ENCODE measurements at regions not wholly inside any gene's neighbourhood (a gene's known extent, or its start where the extent isn't known, plus 50 kb on each side); places are given as distances from the start of the nearest gene placed in this dataset.

- peaks cover 3% of the 10 kb centered on the region for H3K9me3 ChIP-seq (ENCODE audit: low read depth)
- no peaks in the 10 kb centered on the region for H3K4me1 ChIP-seq (ENCODE audit: insufficient read depth)
- H4K20me1 ChIP-seq (ENCODE audit: insufficient read depth, poor library complexity, severe bottlenecking): no peaks in the 10 kb centered on the region
- no peak overlapping the region for H3K4me3 ChIP-seq
- TF ChIP-seq CTCF (IDR thresholded peaks at IDR 0.05; ENCODE audit: poor library complexity) (no peak), EZH2phosphoT487 (IDR thresholded peaks at IDR 0.05; ENCODE audit: low read depth, severe bottlenecking, unreplicated experiment) (no peak), EZH2 (IDR thresholded peaks at IDR 0.05; ENCODE audit: borderline replicate concordance) (no peak)
- H3K79me2 ChIP-seq: no peaks in the 10 kb centered on the region
- no peaks in the 10 kb centered on the region for H3K36me3 ChIP-seq (replicated peaks; ENCODE audit: insufficient read depth, low read depth)
- no peak overlapping the region for H3K4me2 ChIP-seq
- H2AFZ ChIP-seq: no peak overlapping the region
- 87% methylated on average over 6 of the region's 6 CpGs for WGBS (ENCODE audit: low lambda C conversion rate, missing lambda C conversion rate)
- H3K9me2 ChIP-seq (replicated peaks; ENCODE audit: insufficient read depth): no peaks in the 10 kb centered on the region
- H3K27me3 ChIP-seq: no peaks in the 10 kb centered on the region
- no peak overlapping the region for H3K27ac ChIP-seq
- no peak for DNase-seq (ENCODE audit: low spot score)
Measured at GRCh38 chr14:97791072-97791471, 993.9 kb downstream of the VRK1 start.

GRCh38 chr14:97791906-97792305 is 994.7 kb downstream of the VRK1 start:
- Histone ChIP-seq H3K27ac (no peak overlapping the region), H3K4me1 (ENCODE audit: insufficient read depth) (no peaks in the 10 kb centered on the region), H3K9me2 (replicated peaks; ENCODE audit: insufficient read depth) (no peaks in the 10 kb centered on the region), H4K20me1 (ENCODE audit: insufficient read depth, poor library complexity, severe bottlenecking) (no peaks in the 10 kb centered on the region), H3K9me3 (ENCODE audit: low read depth) (peaks cover 2% of the 10 kb centered on the region), H2AFZ (no peak overlapping the region), H3K4me3 (no peak overlapping the region), H3K79me2 (no peaks in the 10 kb centered on the region), H3K4me2 (no peak overlapping the region), H3K27me3 (no peaks in the 10 kb centered on the region), H3K36me3 (replicated peaks; ENCODE audit: insufficient read depth, low read depth) (no peaks in the 10 kb centered on the region)
- DNase-seq (ENCODE audit: low spot score): no peak
- TF ChIP-seq CTCF (IDR thresholded peaks at IDR 0.05; ENCODE audit: poor library complexity) (no peak), EZH2 (IDR thresholded peaks at IDR 0.05; ENCODE audit: borderline replicate concordance) (no peak), EZH2phosphoT487 (IDR thresholded peaks at IDR 0.05; ENCODE audit: low read depth, severe bottlenecking, unreplicated experiment) (no peak)
- WGBS (ENCODE audit: low lambda C conversion rate, missing lambda C conversion rate): 86% methylated on average over 8 of the region's 8 CpGs

GRCh38 chr14:97796511-97796910 is 999.3 kb downstream of the VRK1 start:
- TF ChIP-seq CTCF (IDR thresholded peaks at IDR 0.05; ENCODE audit: poor library complexity) (no peak), EZH2phosphoT487 (IDR thresholded peaks at IDR 0.05; ENCODE audit: low read depth, severe bottlenecking, unreplicated experiment) (no peak), EZH2 (IDR thresholded peaks at IDR 0.05; ENCODE audit: borderline replicate concordance) (no peak)
- no peaks in the 10 kb centered on the region for H3K27me3 ChIP-seq
- no peak overlapping the region for H2AFZ ChIP-seq
- H3K27ac ChIP-seq: no peak overlapping the region
- no peaks in the 10 kb centered on the region for H3K9me2 ChIP-seq (replicated peaks; ENCODE audit: insufficient read depth)
- H3K9me3 ChIP-seq (ENCODE audit: low read depth): no peaks in the 10 kb centered on the region
- H4K20me1 ChIP-seq (ENCODE audit: insufficient read depth, poor library complexity, severe bottlenecking): no peaks in the 10 kb centered on the region
- no peak overlapping the region for H3K4me3 ChIP-seq
- no peak overlapping the region for H3K4me2 ChIP-seq
- 80% methylated on average over 5 of the region's 5 CpGs for WGBS (ENCODE audit: low lambda C conversion rate, missing lambda C conversion rate)
- no peaks in the 10 kb centered on the region for H3K4me1 ChIP-seq (ENCODE audit: insufficient read depth)
- H3K36me3 ChIP-seq (replicated peaks; ENCODE audit: insufficient read depth, low read depth): no peaks in the 10 kb centered on the region
- H3K79me2 ChIP-seq: no peaks in the 10 kb centered on the region
- DNase-seq (ENCODE audit: low spot score): no peak

- DNase-seq (ENCODE audit: low spot score): no peak
- WGBS (ENCODE audit: low lambda C conversion rate, missing lambda C conversion rate): 87% methylated on average over 9 of the region's 9 CpGs
- Histone ChIP-seq H3K36me3 (replicated peaks; ENCODE audit: insufficient read depth, low read depth) (no peaks in the 10 kb centered on the region), H3K79me2 (no peaks in the 10 kb centered on the region), H3K27ac (no peak overlapping the region), H4K20me1 (ENCODE audit: insufficient read depth, poor library complexity, severe bottlenecking) (no peaks in the 10 kb centered on the region), H3K9me3 (ENCODE audit: low read depth) (no peaks in the 10 kb centered on the region), H3K27me3 (no peaks in the 10 kb centered on the region), H2AFZ (no peak overlapping the region), H3K4me2 (no peak overlapping the region), H3K4me1 (ENCODE audit: insufficient read depth) (peaks cover 4% of the 10 kb centered on the region), H3K4me3 (no peak overlapping the region), H3K9me2 (replicated peaks; ENCODE audit: insufficient read depth) (no peaks in the 10 kb centered on the region)
- TF ChIP-seq EZH2phosphoT487 (IDR thresholded peaks at IDR 0.05; ENCODE audit: low read depth, severe bottlenecking, unreplicated experiment) (no peak), CTCF (IDR thresholded peaks at IDR 0.05; ENCODE audit: poor library complexity) (no peak), EZH2 (IDR thresholded peaks at IDR 0.05; ENCODE audit: borderline replicate concordance) (no peak)
Measured at GRCh38 chr14:97798176-97798575, 1001.0 kb downstream of the VRK1 start.
